ENCODE measurements at regions not wholly inside any gene's neighbourhood (a gene's known extent, or its start where the extent isn't known, plus 50 kb on each side); places are given as distances from the start of the nearest gene placed in this dataset.

DNA sequence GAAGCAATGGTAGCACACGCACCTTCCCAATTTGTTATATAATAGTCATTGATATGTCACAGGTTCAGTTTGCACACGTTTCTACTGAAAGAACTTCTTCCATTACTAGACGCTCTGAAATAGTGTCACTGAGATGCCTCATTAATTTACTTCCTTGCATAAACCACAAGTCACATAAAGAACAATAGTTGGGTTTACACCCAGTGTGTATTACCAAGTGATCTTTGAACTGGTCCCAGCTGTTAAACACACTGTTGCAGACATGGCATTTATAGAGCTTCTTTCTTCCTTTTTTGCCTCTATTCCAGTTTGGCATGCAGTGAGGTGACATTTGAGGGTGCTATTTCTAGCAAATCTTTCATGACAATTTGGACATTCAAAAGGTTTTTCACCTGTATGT is 245.3 kb downstream of the EPM2A start:
- Histone ChIP-seq H3K27me3 (ENCODE audit: control insufficient read depth in 2 of 2, insufficient read depth in 2 of 2, low read length in 2 of 2) (no peaks in the 10 kb centered on the region), H3K9ac (ENCODE audit: low read depth in 1 of 2, low read length in 2 of 2) (no peak overlapping the region)

DNA sequence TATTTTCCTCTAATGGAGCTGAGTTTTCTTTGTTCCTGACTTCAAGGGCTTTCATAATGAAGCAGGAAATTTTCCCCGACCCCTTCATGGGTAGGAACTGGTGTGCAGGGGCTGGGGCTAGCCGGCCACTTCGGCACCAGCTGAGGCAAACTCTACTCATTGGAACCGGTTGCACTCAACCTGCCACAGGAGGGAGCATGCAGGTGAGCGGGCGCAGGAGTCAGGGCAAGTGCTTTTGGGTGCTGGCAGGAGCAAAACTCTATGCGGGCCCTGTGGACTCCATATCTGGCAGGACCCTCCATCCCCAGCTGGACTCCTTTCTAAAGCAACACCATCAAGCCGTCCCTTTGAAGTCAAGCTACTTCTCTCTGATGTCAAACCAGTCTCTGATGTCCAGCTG is 244.2 kb downstream of the EPM2A start:
- Histone ChIP-seq H3K4me1 (ENCODE audit: control insufficient read depth in 2 of 2, insufficient read depth in 2 of 2, low read length in 2 of 2) (no peaks in the 10 kb centered on the region), H3K27me3 (ENCODE audit: control insufficient read depth in 2 of 2, insufficient read depth in 2 of 2, low read length in 2 of 2) (no peaks in the 10 kb centered on the region), H3K36me3 (ENCODE audit: control insufficient read depth in 2 of 2, insufficient read depth in 2 of 2, low read length in 2 of 2) (no peaks in the 10 kb centered on the region), H3K9ac (ENCODE audit: low read depth in 1 of 2, low read length in 2 of 2) (no peak overlapping the region), H3K4me3 (ENCODE audit: low read length in 2 of 2) (no peak overlapping the region), H3K9me3 (ENCODE audit: control insufficient read depth in 2 of 2, low read length in 2 of 2) (no peaks in the 10 kb centered on the region), H3K27ac (ENCODE audit: low read depth in 2 of 2, low read length in 2 of 2) (no peak overlapping the region)

More for the DNA sequence above, 245.3 kb downstream of the EPM2A start:
- H3K4me1 ChIP-seq (ENCODE audit: control insufficient read depth in 2 of 2, insufficient read depth in 2 of 2, low read length in 2 of 2), result no peaks in the 10 kb centered on the region
- no peak overlapping the region for H3K27ac ChIP-seq (ENCODE audit: low read depth in 2 of 2, low read length in 2 of 2)
- no peaks in the 10 kb centered on the region for H3K36me3 ChIP-seq (ENCODE audit: control insufficient read depth in 2 of 2, insufficient read depth in 2 of 2, low read length in 2 of 2)
- H3K4me3 ChIP-seq (ENCODE audit: low read length in 2 of 2), result no peak overlapping the region
- H3K9me3 ChIP-seq (ENCODE audit: control insufficient read depth in 2 of 2, low read length in 2 of 2), result no peaks in the 10 kb centered on the region

DNA sequence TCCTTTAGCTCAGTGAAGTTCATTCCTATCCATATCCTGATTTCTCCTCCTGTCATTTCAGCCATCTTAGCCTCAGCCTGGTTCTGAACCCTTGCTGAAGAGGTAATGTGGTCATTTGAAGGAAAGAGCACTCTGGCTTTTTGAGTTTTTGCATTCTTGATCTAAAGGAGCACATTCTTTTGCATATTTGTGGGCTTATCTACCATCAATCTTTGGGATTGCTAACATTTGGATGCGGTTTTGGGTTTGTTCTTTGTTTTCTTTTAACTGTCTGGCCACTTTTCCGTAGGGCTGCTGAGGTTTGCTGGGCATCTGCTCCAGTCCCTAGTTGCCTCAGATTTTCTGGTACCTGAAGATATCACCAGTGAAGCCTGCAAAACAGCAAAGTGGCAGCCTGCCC is 238.3 kb downstream of the EPM2A start:
- Histone ChIP-seq H3K27ac (ENCODE audit: low read depth in 2 of 2, low read length in 2 of 2) (no peak overlapping the region), H3K4me3 (ENCODE audit: low read length in 2 of 2) (no peak overlapping the region), H3K4me1 (ENCODE audit: control insufficient read depth in 2 of 2, insufficient read depth in 2 of 2, low read length in 2 of 2) (no peaks in the 10 kb centered on the region), H3K9me3 (ENCODE audit: control insufficient read depth in 2 of 2, low read length in 2 of 2) (no peaks in the 10 kb centered on the region), H3K27me3 (ENCODE audit: control insufficient read depth in 2 of 2, insufficient read depth in 2 of 2, low read length in 2 of 2) (no peaks in the 10 kb centered on the region), H3K9ac (ENCODE audit: low read depth in 1 of 2, low read length in 2 of 2) (no peak overlapping the region), H3K36me3 (ENCODE audit: control insufficient read depth in 2 of 2, insufficient read depth in 2 of 2, low read length in 2 of 2) (no peaks in the 10 kb centered on the region)

DNA sequence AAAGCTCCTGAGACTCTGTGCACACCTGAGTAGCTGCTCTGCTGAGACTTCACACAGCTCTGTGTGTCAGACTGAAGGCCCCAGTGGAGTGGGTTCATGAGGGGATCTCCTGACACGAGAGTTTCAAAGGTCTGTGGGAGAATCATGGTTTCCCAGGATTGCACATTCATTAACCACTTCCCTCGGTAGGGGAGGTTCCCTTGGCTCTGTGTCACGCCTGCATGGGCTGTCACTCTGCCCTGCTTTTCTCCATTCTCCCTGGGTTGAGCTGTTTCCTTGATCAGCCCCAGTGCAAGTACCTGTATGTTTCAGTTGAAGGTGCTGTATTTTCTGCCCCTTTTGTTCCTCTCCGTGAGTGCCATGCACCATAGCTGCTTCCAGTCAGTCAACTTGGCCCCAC is 236.9 kb downstream of the EPM2A start:
- no peaks in the 10 kb centered on the region for H3K36me3 ChIP-seq (ENCODE audit: control insufficient read depth in 2 of 2, insufficient read depth in 2 of 2, low read length in 2 of 2)
- no peak overlapping the region for H3K4me3 ChIP-seq (ENCODE audit: low read length in 2 of 2)
- H3K9ac ChIP-seq (ENCODE audit: low read depth in 1 of 2, low read length in 2 of 2), result no peak overlapping the region
- H3K9me3 ChIP-seq (ENCODE audit: control insufficient read depth in 2 of 2, low read length in 2 of 2), result no peaks in the 10 kb centered on the region
- no peaks in the 10 kb centered on the region for H3K27me3 ChIP-seq (ENCODE audit: control insufficient read depth in 2 of 2, insufficient read depth in 2 of 2, low read length in 2 of 2)
- H3K27ac ChIP-seq (ENCODE audit: low read depth in 2 of 2, low read length in 2 of 2), result no peak overlapping the region
- H3K4me1 ChIP-seq (ENCODE audit: control insufficient read depth in 2 of 2, insufficient read depth in 2 of 2, low read length in 2 of 2), result no peaks in the 10 kb centered on the region

DNA sequence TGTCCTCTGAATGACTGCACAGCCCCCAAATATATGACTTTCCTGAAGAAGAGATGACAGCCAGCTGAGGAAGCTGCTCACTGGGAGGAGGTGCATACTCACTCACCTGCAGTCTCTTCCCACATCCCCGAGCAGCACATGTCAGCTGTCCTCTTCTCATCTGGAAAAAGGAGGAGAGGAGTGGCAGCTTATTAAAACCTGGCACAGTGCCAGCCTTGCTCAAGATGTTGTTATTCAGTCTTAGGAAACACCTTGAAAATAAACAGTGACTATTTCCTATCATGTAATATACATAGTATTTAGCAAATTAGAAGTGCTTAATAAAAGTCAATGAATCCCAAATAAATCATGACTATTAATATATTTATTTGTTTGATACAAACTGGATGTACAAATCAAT is 232.9 kb downstream of the EPM2A start:
- Histone ChIP-seq H3K27me3 (ENCODE audit: control insufficient read depth in 2 of 2, insufficient read depth in 2 of 2, low read length in 2 of 2) (no peaks in the 10 kb centered on the region), H3K4me1 (ENCODE audit: control insufficient read depth in 2 of 2, insufficient read depth in 2 of 2, low read length in 2 of 2) (no peaks in the 10 kb centered on the region), H3K9me3 (ENCODE audit: control insufficient read depth in 2 of 2, low read length in 2 of 2) (no peaks in the 10 kb centered on the region), H3K27ac (ENCODE audit: low read depth in 2 of 2, low read length in 2 of 2) (no peak overlapping the region), H3K36me3 (ENCODE audit: control insufficient read depth in 2 of 2, insufficient read depth in 2 of 2, low read length in 2 of 2) (no peaks in the 10 kb centered on the region), H3K9ac (ENCODE audit: low read depth in 1 of 2, low read length in 2 of 2) (no peak overlapping the region), H3K4me3 (ENCODE audit: low read length in 2 of 2) (no peak overlapping the region)

DNA sequence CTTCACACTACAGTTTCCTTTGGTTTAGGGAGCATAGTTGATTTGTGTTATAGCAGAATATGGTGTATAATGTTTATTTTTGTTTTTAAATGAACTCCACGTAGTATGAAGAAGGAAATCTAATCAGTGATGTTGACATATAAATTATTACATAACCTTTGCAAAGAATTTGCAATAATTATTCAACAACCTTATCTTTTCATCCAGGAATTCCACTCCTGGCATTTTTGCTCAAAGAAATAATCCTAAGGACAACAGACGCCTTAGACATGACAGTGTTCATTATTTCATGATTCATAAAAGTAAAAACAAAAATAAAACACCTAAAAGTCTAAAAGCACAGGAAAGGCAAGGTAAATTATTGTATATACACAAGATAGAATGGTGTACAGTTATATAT is 229.2 kb downstream of the EPM2A start:
- no peaks in the 10 kb centered on the region for H3K27me3 ChIP-seq (ENCODE audit: control insufficient read depth in 2 of 2, insufficient read depth in 2 of 2, low read length in 2 of 2)
- H3K9me3 ChIP-seq (ENCODE audit: control insufficient read depth in 2 of 2, low read length in 2 of 2), result no peaks in the 10 kb centered on the region
- no peak overlapping the region for H3K4me3 ChIP-seq (ENCODE audit: low read length in 2 of 2)
- H3K36me3 ChIP-seq (ENCODE audit: control insufficient read depth in 2 of 2, insufficient read depth in 2 of 2, low read length in 2 of 2), result no peaks in the 10 kb centered on the region
- H3K9ac ChIP-seq (ENCODE audit: low read depth in 1 of 2, low read length in 2 of 2), result no peak overlapping the region
- no peak overlapping the region for H3K27ac ChIP-seq (ENCODE audit: low read depth in 2 of 2, low read length in 2 of 2)
- no peaks in the 10 kb centered on the region for H3K4me1 ChIP-seq (ENCODE audit: control insufficient read depth in 2 of 2, insufficient read depth in 2 of 2, low read length in 2 of 2)

DNA sequence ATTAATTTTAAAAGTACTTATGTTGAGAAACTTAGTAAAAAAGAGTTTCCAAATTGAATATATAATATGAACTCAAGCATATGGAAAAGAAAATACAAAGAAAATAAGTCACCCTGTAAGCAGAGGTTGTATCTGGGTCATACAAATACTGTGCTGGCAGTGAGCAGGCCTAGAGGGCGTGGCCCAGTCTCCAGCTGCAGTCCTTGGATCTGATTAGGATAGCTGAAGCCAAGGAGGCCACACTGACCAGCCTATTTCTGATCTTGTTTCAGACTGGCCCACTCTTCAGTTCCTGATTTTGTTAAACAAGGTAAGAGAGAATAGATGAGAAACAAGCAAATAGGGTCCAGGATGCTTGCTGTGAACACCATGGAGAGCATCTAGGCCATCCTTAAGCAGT is 228.8 kb downstream of the EPM2A start:
- Histone ChIP-seq H3K9me3 (ENCODE audit: control insufficient read depth in 2 of 2, low read length in 2 of 2) (no peaks in the 10 kb centered on the region), H3K27ac (ENCODE audit: low read depth in 2 of 2, low read length in 2 of 2) (no peak overlapping the region), H3K36me3 (ENCODE audit: control insufficient read depth in 2 of 2, insufficient read depth in 2 of 2, low read length in 2 of 2) (no peaks in the 10 kb centered on the region), H3K27me3 (ENCODE audit: control insufficient read depth in 2 of 2, insufficient read depth in 2 of 2, low read length in 2 of 2) (no peaks in the 10 kb centered on the region), H3K4me3 (ENCODE audit: low read length in 2 of 2) (no peak overlapping the region), H3K9ac (ENCODE audit: low read depth in 1 of 2, low read length in 2 of 2) (no peak overlapping the region), H3K4me1 (ENCODE audit: control insufficient read depth in 2 of 2, insufficient read depth in 2 of 2, low read length in 2 of 2) (no peaks in the 10 kb centered on the region)

DNA sequence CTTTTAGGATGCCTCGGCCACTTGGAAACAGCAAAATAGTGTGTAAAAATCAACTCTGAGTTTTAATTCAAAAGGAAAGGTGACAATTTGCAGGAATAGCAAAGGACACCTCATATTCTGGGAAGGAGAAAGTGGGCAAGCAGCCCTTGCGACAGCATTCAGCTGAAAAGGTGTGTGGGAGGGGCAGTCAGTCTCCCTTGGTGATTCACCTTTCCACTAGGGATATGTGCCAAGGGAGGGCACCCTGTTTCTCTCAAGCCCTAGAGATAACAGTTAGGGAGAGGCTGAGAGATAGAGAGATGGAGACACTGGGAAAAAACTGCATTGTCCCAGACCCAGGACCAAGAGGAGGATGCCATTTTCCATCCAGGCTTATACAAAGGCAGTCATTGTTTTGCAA is 228.1 kb downstream of the EPM2A start:
- H3K27me3 ChIP-seq (ENCODE audit: control insufficient read depth in 2 of 2, insufficient read depth in 2 of 2, low read length in 2 of 2), result no peaks in the 10 kb centered on the region
- no peak overlapping the region for H3K4me3 ChIP-seq (ENCODE audit: low read length in 2 of 2)

DNA sequence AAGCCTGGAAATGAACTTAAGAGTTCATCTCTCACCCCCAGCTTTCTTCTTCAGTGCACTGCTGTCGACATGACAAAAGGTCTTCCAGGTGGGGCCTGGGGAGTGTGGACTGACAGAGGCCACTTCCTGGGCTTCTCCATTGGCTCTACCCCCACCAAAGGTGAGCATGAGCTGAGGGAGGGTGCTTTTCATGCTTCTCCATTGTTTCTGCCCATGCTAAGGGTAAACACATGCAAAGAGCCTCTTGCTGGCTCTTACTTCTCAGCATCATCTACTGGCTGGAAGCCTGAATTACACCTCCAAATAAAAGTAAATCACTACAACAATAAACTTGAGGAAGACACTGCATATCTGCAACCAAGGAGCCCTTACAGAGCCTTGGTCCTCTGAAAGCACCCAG is 227.2 kb downstream of the EPM2A start:
- H3K9ac ChIP-seq (ENCODE audit: low read depth in 1 of 2, low read length in 2 of 2), result no peak overlapping the region
- H3K36me3 ChIP-seq (ENCODE audit: control insufficient read depth in 2 of 2, insufficient read depth in 2 of 2, low read length in 2 of 2), result no peaks in the 10 kb centered on the region
- H3K9me3 ChIP-seq (ENCODE audit: control insufficient read depth in 2 of 2, low read length in 2 of 2), result no peaks in the 10 kb centered on the region
- H3K27me3 ChIP-seq (ENCODE audit: control insufficient read depth in 2 of 2, insufficient read depth in 2 of 2, low read length in 2 of 2), result no peaks in the 10 kb centered on the region
- no peak overlapping the region for H3K27ac ChIP-seq (ENCODE audit: low read depth in 2 of 2, low read length in 2 of 2)
- no peak overlapping the region for H3K4me3 ChIP-seq (ENCODE audit: low read length in 2 of 2)
- H3K4me1 ChIP-seq (ENCODE audit: control insufficient read depth in 2 of 2, insufficient read depth in 2 of 2, low read length in 2 of 2), result no peaks in the 10 kb centered on the region

More for the DNA sequence above, 228.1 kb downstream of the EPM2A start:
- Histone ChIP-seq H3K36me3 (ENCODE audit: control insufficient read depth in 2 of 2, insufficient read depth in 2 of 2, low read length in 2 of 2) (no peaks in the 10 kb centered on the region), H3K27ac (ENCODE audit: low read depth in 2 of 2, low read length in 2 of 2) (no peak overlapping the region), H3K9me3 (ENCODE audit: control insufficient read depth in 2 of 2, low read length in 2 of 2) (no peaks in the 10 kb centered on the region), H3K4me1 (ENCODE audit: control insufficient read depth in 2 of 2, insufficient read depth in 2 of 2, low read length in 2 of 2) (no peaks in the 10 kb centered on the region), H3K9ac (ENCODE audit: low read depth in 1 of 2, low read length in 2 of 2) (no peak overlapping the region)

DNA sequence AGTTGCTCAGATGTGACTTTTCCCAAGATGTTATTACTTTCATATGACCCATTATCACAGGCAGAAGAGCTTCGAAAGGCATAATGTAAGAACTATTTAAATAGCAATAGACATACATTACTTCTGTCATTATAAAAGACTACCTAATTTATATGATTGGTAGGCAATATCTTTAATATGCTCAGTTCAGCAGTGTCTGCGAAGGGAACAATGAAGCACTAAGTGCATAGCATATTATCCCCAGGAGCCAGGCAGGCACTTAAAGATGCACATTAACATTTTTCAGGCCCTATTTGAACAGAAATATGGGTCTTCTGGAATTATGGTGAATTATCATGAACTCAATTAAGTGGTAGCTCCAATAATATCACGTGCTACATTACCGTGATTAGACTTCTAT is 217.8 kb downstream of the EPM2A start:
- Histone ChIP-seq H3K27ac (ENCODE audit: low read depth in 2 of 2, low read length in 2 of 2) (no peak overlapping the region), H3K36me3 (ENCODE audit: control insufficient read depth in 2 of 2, insufficient read depth in 2 of 2, low read length in 2 of 2) (no peaks in the 10 kb centered on the region), H3K9me3 (ENCODE audit: control insufficient read depth in 2 of 2, low read length in 2 of 2) (no peaks in the 10 kb centered on the region)

DNA sequence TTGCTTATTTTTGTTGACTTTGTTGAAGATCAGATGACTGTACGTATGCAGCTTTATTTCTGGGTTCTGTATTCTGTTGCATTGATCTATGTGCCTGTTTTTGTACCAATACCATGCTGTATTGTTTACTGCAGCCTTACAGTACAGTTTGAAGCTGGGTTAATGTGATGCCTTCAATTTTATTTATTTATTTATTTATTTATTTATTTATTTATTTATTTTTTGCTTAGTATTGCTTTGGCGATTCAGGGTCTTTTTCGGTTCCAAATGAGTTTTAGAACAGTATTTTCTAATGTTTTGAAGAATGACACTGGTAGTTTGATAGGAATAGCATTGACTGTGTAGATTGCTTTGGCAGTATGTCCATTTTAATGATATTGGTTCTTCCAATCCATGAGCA is 210.3 kb downstream of the EPM2A start:
- H3K9me3 ChIP-seq (ENCODE audit: control insufficient read depth in 2 of 2, low read length in 2 of 2), result no peaks in the 10 kb centered on the region
- H3K36me3 ChIP-seq (ENCODE audit: control insufficient read depth in 2 of 2, insufficient read depth in 2 of 2, low read length in 2 of 2), result no peaks in the 10 kb centered on the region
- H3K4me1 ChIP-seq (ENCODE audit: control insufficient read depth in 2 of 2, insufficient read depth in 2 of 2, low read length in 2 of 2), result no peaks in the 10 kb centered on the region
- no peak overlapping the region for H3K27ac ChIP-seq (ENCODE audit: low read depth in 2 of 2, low read length in 2 of 2)
- H3K9ac ChIP-seq (ENCODE audit: low read depth in 1 of 2, low read length in 2 of 2), result no peak overlapping the region
- H3K27me3 ChIP-seq (ENCODE audit: control insufficient read depth in 2 of 2, insufficient read depth in 2 of 2, low read length in 2 of 2), result no peaks in the 10 kb centered on the region
- no peak overlapping the region for H3K4me3 ChIP-seq (ENCODE audit: low read length in 2 of 2)

More for the DNA sequence above, 217.8 kb downstream of the EPM2A start:
- no peaks in the 10 kb centered on the region for H3K27me3 ChIP-seq (ENCODE audit: control insufficient read depth in 2 of 2, insufficient read depth in 2 of 2, low read length in 2 of 2)
- no peak overlapping the region for H3K4me3 ChIP-seq (ENCODE audit: low read length in 2 of 2)
- H3K4me1 ChIP-seq (ENCODE audit: control insufficient read depth in 2 of 2, insufficient read depth in 2 of 2, low read length in 2 of 2), result no peaks in the 10 kb centered on the region
- H3K9ac ChIP-seq (ENCODE audit: low read depth in 1 of 2, low read length in 2 of 2), result no peak overlapping the region

Measured in mucosa of rectum (tissue), 2 donors.